ENCODE measurements at regions not wholly inside any gene's neighbourhood (a gene's known extent, or its start where the extent isn't known, plus 50 kb on each side); places are given as distances from the start of the nearest gene placed in this dataset.
A peak's percentile ranks its signal among the peaks of the same experiment; 100 is the strongest.
"Not testable (repeated sequence)": the region's sequence is repeated elsewhere in the genome, so short reads cannot be mapped to it uniquely, and the experiment has no call there.

GRCh38 chr5:24161559-24161958 lies 483.2 kb downstream of the CDH10 start:
- TF ChIP-seq CTCF (IDR thresholded peaks at IDR 0.05; ENCODE audit: low read depth, low read length), result no peak
- no peak overlapping the region for H3K4me3 ChIP-seq (replicated peaks in 1 of 2; ENCODE audit: low read depth in 2 of 2, low read length in 2 of 2)
- no peak for DNase-seq (ENCODE audit: low read depth in 2 of 2)

- no peak overlapping the region for H3K4me3 ChIP-seq (replicated peaks in 1 of 2; ENCODE audit: low read depth in 2 of 2, low read length in 2 of 2)
- DNase-seq (ENCODE audit: low read depth in 2 of 2), result no peak
- no peak for TF ChIP-seq CTCF (IDR thresholded peaks at IDR 0.05; ENCODE audit: low read depth, low read length)
Measured at GRCh38 chr5:24162343-24162742, 482.4 kb downstream of the CDH10 start.

GRCh38 chr5:24163091-24163490 lies 481.7 kb downstream of the CDH10 start:
- no peak for TF ChIP-seq CTCF (IDR thresholded peaks at IDR 0.05; ENCODE audit: low read depth, low read length)
- no peak overlapping the region for H3K4me3 ChIP-seq (replicated peaks in 1 of 2; ENCODE audit: low read depth in 2 of 2, low read length in 2 of 2)
- DNase-seq (ENCODE audit: low read depth in 2 of 2), result no peak

- TF ChIP-seq CTCF (IDR thresholded peaks at IDR 0.05; ENCODE audit: low read depth, low read length), result no peak
- DNase-seq (ENCODE audit: low read depth in 2 of 2), result peak in 1 of 2 donors; percentile 0
- H3K4me3 ChIP-seq (replicated peaks in 1 of 2; ENCODE audit: low read depth in 2 of 2, low read length in 2 of 2), result no peak overlapping the region
Measured at GRCh38 chr5:24167806-24168205, 477.0 kb downstream of the CDH10 start.

- H3K4me3 ChIP-seq (replicated peaks in 1 of 2; ENCODE audit: low read depth in 2 of 2, low read length in 2 of 2), result no peak overlapping the region
- TF ChIP-seq CTCF (IDR thresholded peaks at IDR 0.05; ENCODE audit: low read depth, low read length), result no peak
- DNase-seq (ENCODE audit: low read depth in 2 of 2), result no peak
Measured at GRCh38 chr5:24170026-24170425, 474.8 kb downstream of the CDH10 start.

- H3K4me3 ChIP-seq (replicated peaks in 1 of 2; ENCODE audit: low read depth in 2 of 2, low read length in 2 of 2); DNase-seq (ENCODE audit: low read depth in 2 of 2): not testable (repeated sequence)
Measured at GRCh38 chr5:24170930-24171329, 473.8 kb downstream of the CDH10 start.

- no peak overlapping the region for H3K4me3 ChIP-seq (replicated peaks in 1 of 2; ENCODE audit: low read depth in 2 of 2, low read length in 2 of 2)
- no peak for DNase-seq (ENCODE audit: low read depth in 2 of 2)
- no peak for TF ChIP-seq CTCF (IDR thresholded peaks at IDR 0.05; ENCODE audit: low read depth, low read length)
Measured at GRCh38 chr5:24177821-24178220, 467.0 kb downstream of the CDH10 start.

Data from cardiac fibroblast (primary cell).